ENCODE measurements at regions not wholly inside any gene's neighbourhood (a gene's known extent, or its start where the extent isn't known, plus 50 kb on each side); places are given as distances from the start of the nearest gene placed in this dataset.

GRCh38 chr2:145919477-145919876 lies 1399.6 kb upstream of the ZEB2 start:
- Histone ChIP-seq H4K20me1 (ENCODE audit: control insufficient read depth, insufficient read depth, insufficient read length) (no peaks in the 10 kb centered on the region), H4K8ac (replicated peaks; ENCODE audit: insufficient read length, low read depth, low read length) (no peak overlapping the region), H2BK15ac (ENCODE audit: low read depth, low read length) (no peak overlapping the region), H4K5ac (ENCODE audit: insufficient read length, low read depth, low read length) (no peak overlapping the region), H3K14ac (ENCODE audit: insufficient read depth, low read length) (no peak overlapping the region), H2BK5ac (ENCODE audit: insufficient read length, low read length) (no peak overlapping the region), H3T11ph (ENCODE audit: low read length) (no peak overlapping the region), H3K4ac (ENCODE audit: low read depth, low read length) (no peak overlapping the region), H3K23me2 (ENCODE audit: insufficient read length, low read depth, low read length, poor library complexity, severe bottlenecking) (no peaks in the 10 kb centered on the region), H2BK120ac (ENCODE audit: low read depth, low read length, poor library complexity, severe bottlenecking) (no peak overlapping the region), H3K4me1 (ENCODE audit: insufficient read depth, low read length) (no peaks in the 10 kb centered on the region; the same call in 1 of the 2 replicates), H3K9ac (ENCODE audit: extremely low read depth, insufficient read length, low read length) (no peak overlapping the region), H2BK20ac (ENCODE audit: low read depth, low read length, poor library complexity, severe bottlenecking) (no peak overlapping the region), H2AK5ac (ENCODE audit: insufficient read length, low read length) (no peak overlapping the region), H2AFZ (ENCODE audit: low read length) (no peak overlapping the region), H3K27ac (ENCODE audit: insufficient read length, low read depth, low read length) (no peak overlapping the region), H4K91ac (ENCODE audit: insufficient read length, low read depth, low read length) (no peak overlapping the region), H3K18ac (ENCODE audit: insufficient read length, low read depth, low read length) (no peak overlapping the region), H3K23ac (ENCODE audit: insufficient read length, low read depth, low read length) (no peak overlapping the region), H3K79me1 (ENCODE audit: insufficient read depth, low read depth, low read length, poor library complexity, severe bottlenecking) (no peaks in the 10 kb centered on the region), H2BK12ac (ENCODE audit: insufficient read length, low read depth, low read length) (no peak overlapping the region), H3K9me3 (ENCODE audit: control insufficient read depth, low read depth, low read length) (no peaks in the 10 kb centered on the region), H3K27me3 (ENCODE audit: insufficient read depth, low read length) (no peaks in the 10 kb centered on the region), H3K79me2 (ENCODE audit: insufficient read depth, low read length) (no peaks in the 10 kb centered on the region), H3K56ac (ENCODE audit: insufficient read length, low read depth, low read length) (no peak overlapping the region), H3K4me2 (ENCODE audit: insufficient read depth, insufficient read length, low read length) (no peak overlapping the region)
- Mint-ChIP-seq H3K4me3 (no peak overlapping the region), H3K4me1 (peaks cover 7 to 13% of the 10 kb centered on the region in 2 experiments; a peak in 3 of 4 replicates), H3K36me3 (ENCODE audit: insufficient read depth in 1 of 3, low read depth in 3 of 3) (no peaks in the 10 kb centered on the region; a peak in 1 of 7 replicates), H3K9me3 (no peaks in the 10 kb centered on the region), H3K27me3 (ENCODE audit: low read depth) (no peaks in the 10 kb centered on the region), H3K27ac (no peak overlapping the region)
- no peak for TF ChIP-seq CTCF (conservative IDR thresholded peaks at IDR 0.05)
- WGBS (ENCODE audit: extremely low coverage, insufficient read length, low lambda C conversion rate): no CpG with 5 or more reads among the region's 2 CpGs
- no peak for DNase-seq
